ENCODE measurements at regions not wholly inside any gene's neighbourhood (a gene's known extent, or its start where the extent isn't known, plus 50 kb on each side); places are given as distances from the start of the nearest gene placed in this dataset.

GRCh38 chr5:82865625-82866024 lies 211.6 kb downstream of the TMEM167A start:
- Histone ChIP-seq H4K20me1 (ENCODE audit: control insufficient read depth, insufficient read depth) (no peaks in the 10 kb centered on the region), H3K27me3 (replicated peaks in 1 of 2; ENCODE audit: control insufficient read depth in 2 of 2, insufficient read depth in 2 of 2, low read length in 1 of 2) (no peaks in the 10 kb centered on the region), H3K4me3 (no peak overlapping the region), H3K36me3 (ENCODE audit: control insufficient read depth in 2 of 2, insufficient read depth in 2 of 2, low read length in 1 of 2) (no peaks in the 10 kb centered on the region), H3K4me2 (ENCODE audit: control insufficient read depth, insufficient read depth) (no peak overlapping the region), H3K79me2 (ENCODE audit: control insufficient read depth, insufficient read depth, low read length) (no peaks in the 10 kb centered on the region), H3K9me3 (replicated peaks; ENCODE audit: control insufficient read depth, insufficient read depth, low read length) (no peaks in the 10 kb centered on the region), H3K27ac (ENCODE audit: control insufficient read depth, insufficient read depth) (no peak overlapping the region), H2AFZ (ENCODE audit: control insufficient read depth, low read depth, low read length) (no peak overlapping the region), H3K9ac (ENCODE audit: control insufficient read depth, insufficient read depth, low read length) (no peak overlapping the region), H3K4me1 (ENCODE audit: control insufficient read depth, insufficient read depth, low read length) (no peaks in the 10 kb centered on the region)
- TF ChIP-seq ZSCAN29 (IDR thresholded peaks at IDR 0.05) (no peak), JUNB (IDR thresholded peaks at IDR 0.05) (no peak), ETV6 (conservative IDR thresholded peaks at IDR 0.05 in 1 of 2, IDR thresholded peaks at IDR 0.05 in 1 of 2; ENCODE audit: borderline replicate concordance in 1 of 2, low read depth in 1 of 2) (no peak), NR2F1 (conservative IDR thresholded peaks at IDR 0.05) (no peak), CBFB (IDR thresholded peaks at IDR 0.05; ENCODE audit: low read depth) (no peak), YY1 (IDR thresholded peaks at IDR 0.05; ENCODE audit: low read depth, low read length) (no peak), RELA (IDR thresholded peaks at IDR 0.05; ENCODE audit: borderline replicate concordance, partially characterized antibody) (no peak), TARDBP (IDR thresholded peaks at IDR 0.05; ENCODE audit: borderline replicate concordance) (no peak), MXI1 (IDR thresholded peaks at IDR 0.05; ENCODE audit: low read depth, low read length) (no peak), IKZF2 (IDR thresholded peaks at IDR 0.05) (no peak), MEF2B (IDR thresholded peaks at IDR 0.05; ENCODE audit: partially characterized antibody, poor library complexity, severe bottlenecking) (no peak), SMAD5 (IDR thresholded peaks at IDR 0.05; ENCODE audit: low read depth) (no peak), NBN (IDR thresholded peaks at IDR 0.05) (no peak), MYC (IDR thresholded peaks at IDR 0.05; ENCODE audit: insufficient read depth, insufficient read length, insufficient replicate concordance, low read length, severe bottlenecking) (no peak), RBBP5 (conservative IDR thresholded peaks at IDR 0.05) (no peak), CBX5 (IDR thresholded peaks at IDR 0.05; ENCODE audit: low read depth) (no peak), EZH2 (IDR thresholded peaks at IDR 0.05; ENCODE audit: borderline replicate concordance, control insufficient read depth, low read depth, low read length) (no peak)
- TF ChIP-seq, protein P1, sequence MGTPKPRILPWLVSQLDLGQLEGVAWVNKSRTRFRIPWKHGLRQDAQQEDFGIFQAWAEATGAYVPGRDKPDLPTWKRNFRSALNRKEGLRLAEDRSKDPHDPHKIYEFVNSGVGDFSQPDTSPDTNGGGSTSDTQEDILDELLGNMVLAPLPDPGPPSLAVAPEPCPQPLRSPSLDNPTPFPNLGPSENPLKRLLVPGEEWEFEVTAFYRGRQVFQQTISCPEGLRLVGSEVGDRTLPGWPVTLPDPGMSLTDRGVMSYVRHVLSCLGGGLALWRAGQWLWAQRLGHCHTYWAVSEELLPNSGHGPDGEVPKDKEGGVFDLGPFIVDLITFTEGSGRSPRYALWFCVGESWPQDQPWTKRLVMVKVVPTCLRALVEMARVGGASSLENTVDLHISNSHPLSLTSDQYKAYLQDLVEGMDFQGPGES (IDR thresholded peaks at IDR 0.05), result no peak
- TF ChIP-seq, protein P2, sequence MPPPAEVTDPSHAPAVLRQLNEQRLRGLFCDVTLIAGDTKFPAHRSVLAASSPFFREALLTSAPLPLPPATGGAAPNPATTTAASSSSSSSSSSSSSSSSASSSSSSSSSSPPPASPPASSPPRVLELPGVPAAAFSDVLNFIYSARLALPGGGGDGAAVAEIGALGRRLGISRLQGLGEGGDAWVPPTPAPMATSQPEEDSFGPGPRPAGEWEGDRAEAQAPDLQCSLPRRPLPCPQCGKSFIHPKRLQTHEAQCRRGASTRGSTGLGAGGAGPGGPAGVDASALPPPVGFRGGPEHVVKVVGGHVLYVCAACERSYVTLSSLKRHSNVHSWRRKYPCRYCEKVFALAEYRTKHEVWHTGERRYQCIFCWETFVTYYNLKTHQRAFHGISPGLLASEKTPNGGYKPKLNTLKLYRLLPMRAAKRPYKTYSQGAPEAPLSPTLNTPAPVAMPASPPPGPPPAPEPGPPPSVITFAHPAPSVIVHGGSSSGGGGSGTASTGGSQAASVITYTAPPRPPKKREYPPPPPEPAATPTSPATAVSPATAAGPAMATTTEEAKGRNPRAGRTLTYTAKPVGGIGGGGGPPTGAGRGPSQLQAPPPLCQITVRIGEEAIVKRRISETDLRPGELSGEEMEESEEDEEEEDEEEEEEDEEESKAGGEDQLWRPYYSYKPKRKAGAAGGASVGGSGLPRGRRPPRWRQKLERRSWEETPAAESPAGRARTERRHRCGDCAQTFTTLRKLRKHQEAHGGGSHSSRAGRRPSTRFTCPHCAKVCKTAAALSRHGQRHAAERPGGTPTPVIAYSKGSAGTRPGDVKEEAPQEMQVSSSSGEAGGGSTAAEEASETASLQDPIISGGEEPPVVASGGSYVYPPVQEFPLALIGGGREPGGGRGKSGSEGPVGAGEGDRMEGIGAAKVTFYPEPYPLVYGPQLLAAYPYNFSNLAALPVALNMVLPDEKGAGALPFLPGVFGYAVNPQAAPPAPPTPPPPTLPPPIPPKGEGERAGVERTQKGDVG (CRISPR knock-in tag; IDR thresholded peaks at IDR 0.05), result no peak
- SMC1A ChIA-PET (ENCODE audit: uncharacterized antibody, unreplicated experiment), result no interaction called here
- DNase-seq (ENCODE audit: low read depth, low spot score) (no peak), FAIRE-seq (no peak), ATAC-seq (no peak)
- no TSS peak for BruUV-seq (replicated peaks)
- CTCF ChIA-PET, result no interaction called here
- RAD21 ChIA-PET (ENCODE audit: unreplicated experiment), result no interaction called here
- 42% methylated on average over 3 of the region's 3 CpGs for WGBS (ENCODE audit: insufficient coverage, insufficient replicate concordance, low lambda C conversion rate, missing lambda C conversion rate)
- in situ Hi-C loops (cut with MboI) (no loop called here), intact Hi-C loops (cut with micrococcal nuclease; ENCODE audit: unreplicated experiment) (no loop called here)
- POLR2A ChIA-PET, result interaction anchor here (0.6 kb wide), 1 partner anchor 371 kb away, joined by 5 read pairs; no protein-coding TSS in a partner anchor

All from GM12878 (cell line).